Upper lobe of left lung (tissue), 6 donors: ENCODE measurements at regions not wholly inside any gene's neighbourhood (a gene's known extent, or its start where the extent isn't known, plus 50 kb on each side); places are given as distances from the start of the nearest gene placed in this dataset.

Source experiments
- ATAC-seq, 2 donors: fragments of 200-7000 bp; cut with Tn5 transposase; one replicate each; pipeline ENCODE4 v1.9.1; 2022; ENCODE audit warnings: mild to moderate bottlenecking in 2 of 2, moderate library complexity in 2 of 2; ENCODE audit not compliant: low FRiP score in 2 of 2
- DNase-seq, 2 donors: peaks; one replicate each; pipeline ENCODE4 v3.0.0-alpha.2; 2019 to 2020
- H3K27ac ChIP-seq, 4 donors: fragments of 200-600 bp; sonication (generic); one replicate each; pipeline ENCODE4 v1.5.1; 2016 to 2019
- H3K27me3 ChIP-seq, 4 donors: fragments of 200-600 bp; sonication (generic); one replicate each; pipeline ENCODE4 v1.5.1; 2017 to 2019
- H3K36me3 ChIP-seq, 4 donors: fragments of 200-600 bp; sonication (generic); one replicate each; pipeline ENCODE4 v1.5.1; 2016 to 2019
- H3K4me1 ChIP-seq, 4 donors: fragments of 200-600 bp; sonication (generic); one replicate each; pipeline ENCODE4 v1.5.1; 2018 to 2019
- H3K4me3 ChIP-seq, 4 donors: fragments of 200-600 bp; sonication (generic); one replicate each; pipeline ENCODE4 v1.5.1; 2017 to 2019; ENCODE audit warnings: mild to moderate bottlenecking in 2 of 4, moderate library complexity in 1 of 4
- H3K9me3 ChIP-seq, 4 donors: fragments of 200-600 bp; sonication (generic); one replicate each; pipeline ENCODE4 v1.5.1; 2018 to 2019
- EP300 ChIP-seq, 4 donors: sonication (generic); formaldehyde crosslinking; IDR thresholded peaks; one replicate each; pipeline ENCODE4 v1.5.1; 2017; ENCODE audit warnings: antibody characterized with exemption in 4 of 4, control low read depth in 2 of 4
- POLR2A ChIP-seq, 4 donors: fragments of 450-650 bp; IDR thresholded peaks; one replicate each; pipeline ENCODE4 v1.5.1; 2016 to 2017; ENCODE audit warnings: antibody characterized with exemption in 4 of 4, mild to moderate bottlenecking in 2 of 4
- POLR2AphosphoS5 ChIP-seq, 2 donors: sonication (generic); formaldehyde crosslinking; IDR thresholded peaks; one replicate each; pipeline ENCODE4 v1.5.1; 2017; ENCODE audit warnings: antibody characterized with exemption in 2 of 2
- WGBS, 2 donors: methylation state at CpG; one replicate each; pipeline ENCODE4 v1.1.5; 2017 to 2018; 5-methylcytosine and 5-hydroxymethylcytosine counted together
- TF ChIP-seq, protein P1 (sequence below), 6 experiments: fragments of 450-650 bp in 4 of 6; fragments of 200-600 bp in 2 of 6; sonication (generic) in 2 of 6; IDR thresholded peaks; one replicate each; pipeline ENCODE4 v1.5.1; 2016 to 2019; ENCODE audit warnings: antibody characterized with exemption in 6 of 6
- donor health status: DM: no; HTN: no; CAD: no; lungs with moderate emphysema.
- donor health status: DM: no; HTN: yes; CAD: no; lungs with severe emphysema.

DNA sequence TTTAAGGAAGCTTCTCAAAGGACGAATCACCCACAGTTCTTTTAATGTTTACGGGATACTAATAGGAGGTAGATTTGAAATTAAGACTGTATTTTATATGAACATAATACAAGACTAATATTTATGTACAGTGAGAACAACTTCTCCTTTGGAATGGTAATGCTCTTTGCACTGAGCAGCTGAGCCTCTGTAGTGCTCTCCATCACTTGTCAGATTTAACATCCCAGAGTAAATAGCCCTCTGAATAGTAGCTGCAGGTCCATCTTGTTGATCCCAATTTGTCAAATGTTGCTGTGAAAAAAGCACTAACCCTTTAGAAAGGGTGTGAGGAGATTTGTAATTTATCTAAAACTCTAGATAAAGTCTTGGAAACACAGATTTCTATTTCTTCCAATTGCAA lies 351.4 kb upstream of the KCNMB2 start:
- TF ChIP-seq EP300 (IDR thresholded peaks at IDR 0.05), result no peak
- TF ChIP-seq, protein P1, sequence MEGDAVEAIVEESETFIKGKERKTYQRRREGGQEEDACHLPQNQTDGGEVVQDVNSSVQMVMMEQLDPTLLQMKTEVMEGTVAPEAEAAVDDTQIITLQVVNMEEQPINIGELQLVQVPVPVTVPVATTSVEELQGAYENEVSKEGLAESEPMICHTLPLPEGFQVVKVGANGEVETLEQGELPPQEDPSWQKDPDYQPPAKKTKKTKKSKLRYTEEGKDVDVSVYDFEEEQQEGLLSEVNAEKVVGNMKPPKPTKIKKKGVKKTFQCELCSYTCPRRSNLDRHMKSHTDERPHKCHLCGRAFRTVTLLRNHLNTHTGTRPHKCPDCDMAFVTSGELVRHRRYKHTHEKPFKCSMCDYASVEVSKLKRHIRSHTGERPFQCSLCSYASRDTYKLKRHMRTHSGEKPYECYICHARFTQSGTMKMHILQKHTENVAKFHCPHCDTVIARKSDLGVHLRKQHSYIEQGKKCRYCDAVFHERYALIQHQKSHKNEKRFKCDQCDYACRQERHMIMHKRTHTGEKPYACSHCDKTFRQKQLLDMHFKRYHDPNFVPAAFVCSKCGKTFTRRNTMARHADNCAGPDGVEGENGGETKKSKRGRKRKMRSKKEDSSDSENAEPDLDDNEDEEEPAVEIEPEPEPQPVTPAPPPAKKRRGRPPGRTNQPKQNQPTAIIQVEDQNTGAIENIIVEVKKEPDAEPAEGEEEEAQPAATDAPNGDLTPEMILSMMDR (IDR thresholded peaks at IDR 0.05), result no peak
- TF ChIP-seq POLR2A (IDR thresholded peaks at IDR 0.05), result no peak
- no peak for TF ChIP-seq POLR2AphosphoS5 (IDR thresholded peaks at IDR 0.05)
- 94 to 95% methylated on average over 2 of the region's 2 CpGs for WGBS, 2 donors
- no peak overlapping the region for H3K27ac ChIP-seq
- H3K27me3 ChIP-seq, result no peaks in the 10 kb centered on the region
- H3K4me1 ChIP-seq, result no peaks in the 10 kb centered on the region
- H3K9me3 ChIP-seq, result no peaks in the 10 kb centered on the region
- H3K36me3 ChIP-seq, result no peaks in the 10 kb centered on the region
- no peak overlapping the region for H3K4me3 ChIP-seq
- DNase-seq (no peak), ATAC-seq (no peak)

DNA sequence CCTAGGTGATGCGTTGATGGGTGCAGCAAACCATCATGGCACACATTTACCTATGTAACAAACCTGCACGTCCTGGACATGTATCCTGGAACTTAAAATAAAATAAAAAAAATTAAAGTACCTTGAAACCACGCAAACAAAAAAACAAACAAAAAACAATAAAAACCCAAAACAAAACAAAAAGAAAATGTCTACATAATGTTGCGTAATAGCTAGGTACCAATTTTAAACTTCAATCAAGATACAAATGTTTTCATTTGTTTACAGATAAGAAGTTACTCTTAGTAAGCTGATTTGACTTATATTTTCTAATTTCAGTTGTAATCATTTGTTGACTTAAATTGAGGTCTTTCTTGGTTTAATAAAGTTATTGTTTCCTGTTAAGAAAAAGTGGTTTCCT lies 349.6 kb upstream of the KCNMB2 start:
- H3K36me3 ChIP-seq, result no peaks in the 10 kb centered on the region
- TF ChIP-seq, protein P1 (IDR thresholded peaks at IDR 0.05), result no peak
- TF ChIP-seq POLR2AphosphoS5 (IDR thresholded peaks at IDR 0.05) (no peak), POLR2A (IDR thresholded peaks at IDR 0.05) (no peak), EP300 (IDR thresholded peaks at IDR 0.05) (no peak)
- no peak overlapping the region for H3K4me3 ChIP-seq
- H3K9me3 ChIP-seq, result no peaks in the 10 kb centered on the region
- 95% methylated on average over 4 of the region's 4 CpGs for WGBS, 2 donors
- H3K4me1 ChIP-seq, result no peaks in the 10 kb centered on the region
- ATAC-seq (no peak), DNase-seq (no peak)
- H3K27me3 ChIP-seq, result no peaks in the 10 kb centered on the region
- H3K27ac ChIP-seq, result no peak overlapping the region

DNA sequence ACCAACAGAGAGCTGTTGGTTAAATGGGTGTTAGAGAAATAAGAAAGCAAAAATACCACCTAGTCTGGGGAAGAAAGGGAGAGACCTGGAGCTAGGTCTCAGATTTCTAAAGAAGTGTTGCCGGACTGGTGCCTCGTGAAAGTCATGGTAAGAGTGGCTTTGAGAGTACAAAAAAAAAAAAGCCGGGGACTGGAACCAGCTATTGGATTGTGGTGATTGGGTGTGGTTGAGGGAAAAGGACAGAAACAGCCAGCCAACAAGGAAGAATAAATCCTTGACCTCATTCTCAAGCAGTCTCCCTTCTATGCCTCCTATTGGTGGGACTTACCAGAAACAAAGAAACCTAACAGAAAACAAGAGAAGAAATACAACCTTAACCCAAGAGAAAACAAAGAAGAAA lies 346.4 kb upstream of the KCNMB2 start:
- no peak overlapping the region for H3K27ac ChIP-seq
- no peak overlapping the region for H3K4me3 ChIP-seq
- H3K4me1 ChIP-seq, result no peaks in the 10 kb centered on the region
- WGBS, 2 donors, result 60 to 74% methylated on average over 3 of the region's 3 CpGs
- ATAC-seq, result no peak
- H3K9me3 ChIP-seq, result no peaks in the 10 kb centered on the region
- DNase-seq, result no peak
- TF ChIP-seq POLR2AphosphoS5 (IDR thresholded peaks at IDR 0.05) (no peak), EP300 (IDR thresholded peaks at IDR 0.05) (no peak)
- H3K36me3 ChIP-seq, result no peaks in the 10 kb centered on the region
- H3K27me3 ChIP-seq, result no peaks in the 10 kb centered on the region

DNA sequence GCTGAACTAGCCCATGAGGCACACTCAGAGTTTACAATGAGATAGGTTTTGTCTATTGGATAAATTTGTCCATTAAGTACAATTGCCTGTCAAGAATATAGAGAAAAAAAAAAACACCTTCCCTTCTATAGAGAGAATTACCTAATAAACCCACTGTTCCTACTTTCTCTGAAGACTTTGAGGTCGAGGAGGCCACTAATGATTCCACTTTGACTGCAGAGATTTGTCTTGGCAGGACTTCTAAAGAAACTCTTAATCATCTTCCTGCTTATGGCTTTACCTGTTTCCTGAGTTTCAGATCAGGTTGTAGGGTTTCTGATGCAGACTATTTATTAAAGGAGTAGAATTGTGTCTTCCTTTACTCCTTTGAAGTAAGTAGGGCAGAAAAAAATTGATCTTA lies 342.4 kb upstream of the KCNMB2 start:
- H3K36me3 ChIP-seq, result no peaks in the 10 kb centered on the region
- H3K27ac ChIP-seq, result no peak overlapping the region
- no peaks in the 10 kb centered on the region for H3K9me3 ChIP-seq
- H3K4me1 ChIP-seq, result no peaks in the 10 kb centered on the region
- WGBS, 2 donors, result 24 to 33% methylated on average over 1 of the region's 1 CpG
- DNase-seq, result no peak
- TF ChIP-seq EP300 (IDR thresholded peaks at IDR 0.05) (no peak), POLR2AphosphoS5 (IDR thresholded peaks at IDR 0.05) (no peak), POLR2A (IDR thresholded peaks at IDR 0.05) (no peak)
- TF ChIP-seq, protein P1 (IDR thresholded peaks at IDR 0.05), result no peak
- H3K27me3 ChIP-seq, result no peaks in the 10 kb centered on the region
- H3K4me3 ChIP-seq, result no peak overlapping the region
- ATAC-seq, result no peak

DNA sequence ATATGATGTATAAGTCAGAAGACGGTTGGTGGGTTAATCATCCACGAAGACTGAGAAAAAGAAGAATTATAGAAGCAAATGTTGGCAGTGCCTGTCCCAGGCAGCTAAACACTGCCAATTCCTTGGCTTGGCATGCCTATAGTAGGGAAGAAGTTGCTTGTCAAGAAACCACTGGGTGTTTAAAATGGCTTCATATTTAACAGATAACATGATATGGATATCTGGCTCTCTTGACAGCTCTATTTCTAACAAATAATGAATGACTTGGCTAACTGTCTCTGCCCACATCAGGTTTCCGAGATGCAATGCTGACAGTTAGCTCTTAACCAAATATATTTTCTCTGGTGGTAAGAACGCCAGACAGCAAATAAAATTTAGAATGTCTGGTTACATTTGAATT lies 341.7 kb upstream of the KCNMB2 start:
- 78 to 81% methylated on average over 4 of the region's 4 CpGs for WGBS, 2 donors
- TF ChIP-seq POLR2AphosphoS5 (IDR thresholded peaks at IDR 0.05) (no peak), EP300 (IDR thresholded peaks at IDR 0.05) (no peak), POLR2A (IDR thresholded peaks at IDR 0.05) (no peak)
- TF ChIP-seq, protein P1 (IDR thresholded peaks at IDR 0.05), result no peak
- Histone ChIP-seq H3K36me3 (no peaks in the 10 kb centered on the region), H3K9me3 (no peaks in the 10 kb centered on the region), H3K4me3 (no peak overlapping the region), H3K4me1 (no peaks in the 10 kb centered on the region), H3K27me3 (no peaks in the 10 kb centered on the region), H3K27ac (no peak overlapping the region)
- ATAC-seq, result no peak
- DNase-seq, result no peak
